ENCODE measurements at regions not wholly inside any gene's neighbourhood (a gene's known extent, or its start where the extent isn't known, plus 50 kb on each side); places are given as distances from the start of the nearest gene placed in this dataset.
"Not testable (repeated sequence)": the region's sequence is repeated elsewhere in the genome, so short reads cannot be mapped to it uniquely, and the experiment has no call there.

DNA sequence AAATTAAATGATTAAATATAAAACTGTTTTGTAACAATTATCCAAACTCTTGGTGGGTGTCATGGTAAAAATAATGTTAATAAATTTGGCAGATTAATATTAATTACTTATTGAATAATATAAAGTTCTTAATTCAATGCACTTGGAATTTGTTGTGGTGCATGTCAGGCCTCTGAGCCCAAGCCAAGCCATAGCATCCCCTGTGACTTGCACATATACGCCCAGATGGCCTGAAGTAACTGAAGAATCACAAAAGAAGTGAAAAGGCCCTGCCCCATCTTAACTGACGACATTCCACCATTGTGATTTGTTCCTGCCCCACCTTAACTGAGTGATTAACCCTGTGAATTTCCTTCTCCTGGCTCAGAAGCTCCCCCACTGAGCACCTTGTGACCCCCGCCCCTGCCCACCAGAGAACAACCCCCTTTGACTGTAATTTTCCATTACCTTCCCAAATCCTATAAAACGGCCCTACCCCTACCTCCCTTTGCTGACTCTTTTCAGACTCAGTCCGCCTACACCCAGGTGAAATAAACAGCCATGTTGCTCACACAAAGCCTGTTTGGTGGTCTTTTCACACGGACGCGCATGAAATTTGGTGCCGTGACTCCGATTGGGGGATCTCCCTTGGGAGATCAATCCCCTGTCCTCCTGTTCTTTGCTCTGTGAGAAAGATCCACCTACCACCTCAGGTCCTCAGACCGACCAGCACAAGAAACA lies 562.9 kb downstream of the HTR7 start:
- not testable (repeated sequence) for TF ChIP-seq ZBTB33 (IDR thresholded peaks at IDR 0.05); SP1 (IDR thresholded peaks at IDR 0.05); GABPA (IDR thresholded peaks at IDR 0.05 in 1 of 2, conservative IDR thresholded peaks at IDR 0.05 in 1 of 2); JUND (IDR thresholded peaks at IDR 0.05); MAX (IDR thresholded peaks at IDR 0.05)
- TF ChIP-seq, protein P1, sequence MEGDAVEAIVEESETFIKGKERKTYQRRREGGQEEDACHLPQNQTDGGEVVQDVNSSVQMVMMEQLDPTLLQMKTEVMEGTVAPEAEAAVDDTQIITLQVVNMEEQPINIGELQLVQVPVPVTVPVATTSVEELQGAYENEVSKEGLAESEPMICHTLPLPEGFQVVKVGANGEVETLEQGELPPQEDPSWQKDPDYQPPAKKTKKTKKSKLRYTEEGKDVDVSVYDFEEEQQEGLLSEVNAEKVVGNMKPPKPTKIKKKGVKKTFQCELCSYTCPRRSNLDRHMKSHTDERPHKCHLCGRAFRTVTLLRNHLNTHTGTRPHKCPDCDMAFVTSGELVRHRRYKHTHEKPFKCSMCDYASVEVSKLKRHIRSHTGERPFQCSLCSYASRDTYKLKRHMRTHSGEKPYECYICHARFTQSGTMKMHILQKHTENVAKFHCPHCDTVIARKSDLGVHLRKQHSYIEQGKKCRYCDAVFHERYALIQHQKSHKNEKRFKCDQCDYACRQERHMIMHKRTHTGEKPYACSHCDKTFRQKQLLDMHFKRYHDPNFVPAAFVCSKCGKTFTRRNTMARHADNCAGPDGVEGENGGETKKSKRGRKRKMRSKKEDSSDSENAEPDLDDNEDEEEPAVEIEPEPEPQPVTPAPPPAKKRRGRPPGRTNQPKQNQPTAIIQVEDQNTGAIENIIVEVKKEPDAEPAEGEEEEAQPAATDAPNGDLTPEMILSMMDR (IDR thresholded peaks at IDR 0.05; ENCODE audit: low read depth, low read length, missing input control): not testable (repeated sequence)
- TF ChIP-seq, protein P2, sequence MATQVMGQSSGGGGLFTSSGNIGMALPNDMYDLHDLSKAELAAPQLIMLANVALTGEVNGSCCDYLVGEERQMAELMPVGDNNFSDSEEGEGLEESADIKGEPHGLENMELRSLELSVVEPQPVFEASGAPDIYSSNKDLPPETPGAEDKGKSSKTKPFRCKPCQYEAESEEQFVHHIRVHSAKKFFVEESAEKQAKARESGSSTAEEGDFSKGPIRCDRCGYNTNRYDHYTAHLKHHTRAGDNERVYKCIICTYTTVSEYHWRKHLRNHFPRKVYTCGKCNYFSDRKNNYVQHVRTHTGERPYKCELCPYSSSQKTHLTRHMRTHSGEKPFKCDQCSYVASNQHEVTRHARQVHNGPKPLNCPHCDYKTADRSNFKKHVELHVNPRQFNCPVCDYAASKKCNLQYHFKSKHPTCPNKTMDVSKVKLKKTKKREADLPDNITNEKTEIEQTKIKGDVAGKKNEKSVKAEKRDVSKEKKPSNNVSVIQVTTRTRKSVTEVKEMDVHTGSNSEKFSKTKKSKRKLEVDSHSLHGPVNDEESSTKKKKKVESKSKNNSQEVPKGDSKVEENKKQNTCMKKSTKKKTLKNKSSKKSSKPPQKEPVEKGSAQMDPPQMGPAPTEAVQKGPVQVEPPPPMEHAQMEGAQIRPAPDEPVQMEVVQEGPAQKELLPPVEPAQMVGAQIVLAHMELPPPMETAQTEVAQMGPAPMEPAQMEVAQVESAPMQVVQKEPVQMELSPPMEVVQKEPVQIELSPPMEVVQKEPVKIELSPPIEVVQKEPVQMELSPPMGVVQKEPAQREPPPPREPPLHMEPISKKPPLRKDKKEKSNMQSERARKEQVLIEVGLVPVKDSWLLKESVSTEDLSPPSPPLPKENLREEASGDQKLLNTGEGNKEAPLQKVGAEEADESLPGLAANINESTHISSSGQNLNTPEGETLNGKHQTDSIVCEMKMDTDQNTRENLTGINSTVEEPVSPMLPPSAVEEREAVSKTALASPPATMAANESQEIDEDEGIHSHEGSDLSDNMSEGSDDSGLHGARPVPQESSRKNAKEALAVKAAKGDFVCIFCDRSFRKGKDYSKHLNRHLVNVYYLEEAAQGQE (IDR thresholded peaks at IDR 0.05): not testable (repeated sequence)
